Fibroblast of lung (primary cell): ENCODE measurements at regions not wholly inside any gene's neighbourhood (a gene's known extent, or its start where the extent isn't known, plus 50 kb on each side); places are given as distances from the start of the nearest gene placed in this dataset.

Source experiments
- EZH2 ChIP-seq: IDR thresholded peaks from 2 replicates; pipeline ENCODE4 v1.5.1; 2012; ENCODE audit warnings: low read length, control low read depth, mild to moderate bottlenecking; ENCODE audit errors: missing control alignments
- TF ChIP-seq, protein P1 (sequence below), 2 donors: IDR thresholded peaks in 1 of 2; conservative IDR thresholded peaks in 1 of 2; 1 replicate in 1 of 2; 2 replicates in 1 of 2; pipeline ENCODE4 v1.5.1; 2011 to 2012; ENCODE audit warnings: low read length in 2 of 2, control low read depth in 1 of 2, inconsistent platforms in 1 of 2, low read depth in 1 of 2, mild to moderate bottlenecking in 1 of 2

DNA sequence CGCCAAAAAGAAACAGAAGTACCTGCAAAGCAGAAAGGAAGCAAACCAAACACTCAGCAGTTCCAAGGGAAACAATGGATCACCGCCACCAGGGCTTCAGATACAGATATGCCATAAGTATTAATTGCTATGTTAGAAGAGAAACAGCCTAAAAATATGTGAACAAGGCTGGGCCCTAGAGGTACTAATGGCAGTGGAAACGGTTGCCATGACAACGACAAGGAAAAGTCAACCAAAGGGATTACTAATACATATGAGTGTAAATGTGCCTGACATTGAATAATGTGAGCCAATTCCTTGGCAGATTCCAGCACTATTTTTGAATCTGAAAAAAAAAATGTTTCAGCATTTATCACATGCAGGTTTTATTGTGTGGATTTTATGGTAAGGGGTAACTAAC lies 75.0 kb downstream of the CAVIN4 start:
- TF ChIP-seq, protein P1, sequence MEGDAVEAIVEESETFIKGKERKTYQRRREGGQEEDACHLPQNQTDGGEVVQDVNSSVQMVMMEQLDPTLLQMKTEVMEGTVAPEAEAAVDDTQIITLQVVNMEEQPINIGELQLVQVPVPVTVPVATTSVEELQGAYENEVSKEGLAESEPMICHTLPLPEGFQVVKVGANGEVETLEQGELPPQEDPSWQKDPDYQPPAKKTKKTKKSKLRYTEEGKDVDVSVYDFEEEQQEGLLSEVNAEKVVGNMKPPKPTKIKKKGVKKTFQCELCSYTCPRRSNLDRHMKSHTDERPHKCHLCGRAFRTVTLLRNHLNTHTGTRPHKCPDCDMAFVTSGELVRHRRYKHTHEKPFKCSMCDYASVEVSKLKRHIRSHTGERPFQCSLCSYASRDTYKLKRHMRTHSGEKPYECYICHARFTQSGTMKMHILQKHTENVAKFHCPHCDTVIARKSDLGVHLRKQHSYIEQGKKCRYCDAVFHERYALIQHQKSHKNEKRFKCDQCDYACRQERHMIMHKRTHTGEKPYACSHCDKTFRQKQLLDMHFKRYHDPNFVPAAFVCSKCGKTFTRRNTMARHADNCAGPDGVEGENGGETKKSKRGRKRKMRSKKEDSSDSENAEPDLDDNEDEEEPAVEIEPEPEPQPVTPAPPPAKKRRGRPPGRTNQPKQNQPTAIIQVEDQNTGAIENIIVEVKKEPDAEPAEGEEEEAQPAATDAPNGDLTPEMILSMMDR (conservative IDR thresholded peaks at IDR 0.05 in 1 of 2, IDR thresholded peaks at IDR 0.05 in 1 of 2; ENCODE audit: low read depth in 1 of 2, low read length in 2 of 2): no peak
- no peak for TF ChIP-seq EZH2
